Neural progenitor cell (in vitro differentiated cells): ENCODE measurements at regions not wholly inside any gene's neighbourhood (a gene's known extent, or its start where the extent isn't known, plus 50 kb on each side); places are given as distances from the start of the nearest gene placed in this dataset.
A peak's percentile ranks its signal among the peaks of the same experiment; 100 is the strongest.

Source experiments
- DNase-seq: peaks from one replicate; pipeline ENCODE4 v3.0.0-alpha.2; 2016; ENCODE audit warnings: low spot score
- H2AFZ ChIP-seq: fragments of 200-600 bp; sonication (generic); replicated peaks from 2 replicates; pipeline ENCODE4 v1.6.1; 2016; ENCODE audit warnings: antibody characterized with exemption
- H3F3A ChIP-seq: fragments of 200-600 bp; sonication (generic); 2 replicates; pipeline ENCODE4 v1.6.1; 2016; ENCODE audit warnings: antibody characterized with exemption, low read depth
- H3K27ac ChIP-seq: fragments of 200-600 bp; sonication (generic); 2 replicates; pipeline ENCODE4 v1.5.1; 2016; ENCODE audit warnings: mild to moderate bottlenecking
- H3K27me3 ChIP-seq: fragments of 200-600 bp; sonication (generic); 2 replicates; pipeline ENCODE4 v1.6.1; 2016; ENCODE audit warnings: mild to moderate bottlenecking, moderate library complexity
- H3K36me3 ChIP-seq: fragments of 200-600 bp; sonication (generic); 2 replicates; pipeline ENCODE4 v1.5.1; 2016
- H3K4me1 ChIP-seq: fragments of 200-600 bp; sonication (generic); 2 replicates; pipeline ENCODE4 v1.6.1; 2016; ENCODE audit warnings: mixed run types
- H3K4me2 ChIP-seq: fragments of 200-600 bp; sonication (generic); 2 replicates; pipeline ENCODE4 v1.6.1; 2016
- H3K4me3 ChIP-seq: fragments of 200-600 bp; sonication (generic); 2 replicates; pipeline ENCODE4 v1.5.1; 2016
- H3K79me2 ChIP-seq: fragments of 200-600 bp; sonication (generic); 2 replicates; pipeline ENCODE4 v1.6.1; 2016; ENCODE audit warnings: low read depth
- H3K9ac ChIP-seq: fragments of 200-600 bp; sonication (generic); 2 replicates; pipeline ENCODE4 v1.6.1; 2016
- H3K9me3 ChIP-seq: fragments of 200-600 bp; sonication (generic); 2 replicates; pipeline ENCODE4 v1.5.1; 2016; ENCODE audit warnings: low read depth
- H4K20me1 ChIP-seq: fragments of 200-600 bp; sonication (generic); 2 replicates; pipeline ENCODE4 v1.6.1; 2016; ENCODE audit warnings: low read depth
- H3K27ac Mint-ChIP-seq: 3 replicates; pipeline ENCODE4 v1.8.0; 2021; ENCODE audit warnings: mixed read lengths
- H3K27me3 Mint-ChIP-seq: 2 replicates; pipeline ENCODE4 v1.8.0; 2022; ENCODE audit warnings: low read depth, mild to moderate bottlenecking, inconsistent platforms, moderate library complexity, mixed read lengths; ENCODE audit not compliant: insufficient read depth
- H3K36me3 Mint-ChIP-seq: 3 replicates; pipeline ENCODE4 v1.8.0; 2021; ENCODE audit warnings: mixed read lengths
- H3K4me1 Mint-ChIP-seq: 3 replicates; pipeline ENCODE4 v1.8.0; 2021; ENCODE audit warnings: mixed read lengths
- H3K4me3 Mint-ChIP-seq: 3 replicates; pipeline ENCODE4 v1.8.0; 2021; ENCODE audit warnings: mild to moderate bottlenecking, moderate library complexity, mixed read lengths
- H3K9me3 Mint-ChIP-seq: 3 replicates; pipeline ENCODE4 v1.8.0; 2020; ENCODE audit warnings: mixed read lengths
- EZH2 ChIP-seq: fragments of 200-600 bp; sonication (generic); IDR thresholded peaks from 2 replicates; pipeline ENCODE4 v1.6.1; 2017; ENCODE audit warnings: antibody characterized with exemption, mild to moderate bottlenecking, moderate library complexity
- EZH2phosphoT487 ChIP-seq: fragments of 200-600 bp; sonication (generic); IDR thresholded peaks from 2 replicates; pipeline ENCODE4 v1.6.1; 2017; ENCODE audit warnings: antibody characterized with exemption
- TF ChIP-seq, protein P1 (sequence below): fragments of 200-600 bp; sonication (generic); IDR thresholded peaks from 2 replicates; pipeline ENCODE4 v1.5.1; 2017; ENCODE audit warnings: antibody characterized with exemption, mild to moderate bottlenecking

GRCh38 chr2:15787535-15788454 is 152.6 kb upstream of the MYCN start:
- TF ChIP-seq, protein P1, sequence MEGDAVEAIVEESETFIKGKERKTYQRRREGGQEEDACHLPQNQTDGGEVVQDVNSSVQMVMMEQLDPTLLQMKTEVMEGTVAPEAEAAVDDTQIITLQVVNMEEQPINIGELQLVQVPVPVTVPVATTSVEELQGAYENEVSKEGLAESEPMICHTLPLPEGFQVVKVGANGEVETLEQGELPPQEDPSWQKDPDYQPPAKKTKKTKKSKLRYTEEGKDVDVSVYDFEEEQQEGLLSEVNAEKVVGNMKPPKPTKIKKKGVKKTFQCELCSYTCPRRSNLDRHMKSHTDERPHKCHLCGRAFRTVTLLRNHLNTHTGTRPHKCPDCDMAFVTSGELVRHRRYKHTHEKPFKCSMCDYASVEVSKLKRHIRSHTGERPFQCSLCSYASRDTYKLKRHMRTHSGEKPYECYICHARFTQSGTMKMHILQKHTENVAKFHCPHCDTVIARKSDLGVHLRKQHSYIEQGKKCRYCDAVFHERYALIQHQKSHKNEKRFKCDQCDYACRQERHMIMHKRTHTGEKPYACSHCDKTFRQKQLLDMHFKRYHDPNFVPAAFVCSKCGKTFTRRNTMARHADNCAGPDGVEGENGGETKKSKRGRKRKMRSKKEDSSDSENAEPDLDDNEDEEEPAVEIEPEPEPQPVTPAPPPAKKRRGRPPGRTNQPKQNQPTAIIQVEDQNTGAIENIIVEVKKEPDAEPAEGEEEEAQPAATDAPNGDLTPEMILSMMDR: no peak
- TF ChIP-seq EZH2 (no peak), EZH2phosphoT487 (no peak)
- no peaks in the 10 kb centered on the region for H3K36me3 ChIP-seq
- no peaks in the 10 kb centered on the region for H4K20me1 ChIP-seq
- no peaks in the 10 kb centered on the region for H3F3A ChIP-seq
- DNase-seq: no peak
- no peaks in the 10 kb centered on the region for H3K9me3 ChIP-seq
- H3K4me1 ChIP-seq: peaks cover 8% of the 10 kb centered on the region
- H3K4me2 ChIP-seq: no peak overlapping the region
- peaks cover 3% of the 10 kb centered on the region for H3K9me3 Mint-ChIP-seq
- H2AFZ ChIP-seq: no peak overlapping the region
- no peak overlapping the region for H3K4me3 Mint-ChIP-seq
- no peak overlapping the region for H3K4me3 ChIP-seq
- no peaks in the 10 kb centered on the region for H3K79me2 ChIP-seq
- H3K27me3 Mint-ChIP-seq: peaks cover 21% of the 10 kb centered on the region
- no peak overlapping the region for H3K27ac Mint-ChIP-seq
- no peaks in the 10 kb centered on the region for H3K36me3 Mint-ChIP-seq
- no peak overlapping the region for H3K9ac ChIP-seq
- peaks cover 18% of the 10 kb centered on the region for H3K4me1 Mint-ChIP-seq
- no peaks in the 10 kb centered on the region for H3K27me3 ChIP-seq
- H3K27ac ChIP-seq: no peak overlapping the region

GRCh38 chr2:15788455-15788829 is 151.9 kb upstream of the MYCN start:
- Mint-ChIP-seq H3K27ac (no peak overlapping the region), H3K4me3 (no peak overlapping the region), H3K4me1 (peaks cover 22% of the 10 kb centered on the region), H3K36me3 (no peaks in the 10 kb centered on the region), H3K9me3 (peaks cover 3% of the 10 kb centered on the region), H3K27me3 (peaks cover 22% of the 10 kb centered on the region)
- Histone ChIP-seq H3K4me1 (peaks cover 8% of the 10 kb centered on the region), H3K9ac (no peak overlapping the region), H4K20me1 (no peaks in the 10 kb centered on the region), H3K4me3 (no peak overlapping the region), H3K4me2 (no peak overlapping the region), H3K27me3 (no peaks in the 10 kb centered on the region), H3K27ac (no peak overlapping the region), H3K79me2 (no peaks in the 10 kb centered on the region), H3K9me3 (no peaks in the 10 kb centered on the region), H3F3A (no peaks in the 10 kb centered on the region), H2AFZ (no peak overlapping the region), H3K36me3 (no peaks in the 10 kb centered on the region)
- TF ChIP-seq, protein P1: no peak
- TF ChIP-seq EZH2phosphoT487: no peak
- TF ChIP-seq EZH2: no peak
- peak; percentile 55 for DNase-seq

DNA sequence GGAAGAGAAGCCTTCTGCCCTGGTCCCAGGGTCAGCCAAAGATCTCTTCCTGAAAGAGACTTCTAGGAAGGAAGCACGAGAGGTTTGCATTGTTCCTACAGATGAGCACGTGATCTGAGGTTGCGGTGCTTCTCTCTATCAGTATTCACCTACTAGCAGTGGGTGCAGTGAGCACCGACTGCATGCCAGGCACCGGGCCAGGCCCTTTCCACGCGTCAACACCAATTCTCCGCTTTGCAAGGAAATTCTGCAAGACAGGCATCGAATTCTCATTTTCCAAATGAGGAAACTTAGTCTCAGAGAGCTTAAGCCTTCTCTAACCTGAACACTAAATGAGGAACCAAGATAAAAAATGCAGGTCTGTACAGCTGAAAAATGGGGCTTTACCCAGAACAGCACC is 151.5 kb upstream of the MYCN start:
- no peak overlapping the region for H3K27ac ChIP-seq
- H2AFZ ChIP-seq: no peak overlapping the region
- H3F3A ChIP-seq: no peaks in the 10 kb centered on the region
- DNase-seq: no peak
- no peak overlapping the region for H3K4me2 ChIP-seq
- peaks cover 8% of the 10 kb centered on the region for H3K4me1 ChIP-seq
- H4K20me1 ChIP-seq: no peaks in the 10 kb centered on the region
- no peak overlapping the region for H3K4me3 ChIP-seq
- peaks cover 25% of the 10 kb centered on the region for H3K27me3 Mint-ChIP-seq
- TF ChIP-seq EZH2: no peak
- no peaks in the 10 kb centered on the region for H3K27me3 ChIP-seq
- H3K36me3 ChIP-seq: no peaks in the 10 kb centered on the region
- H3K79me2 ChIP-seq: no peaks in the 10 kb centered on the region
- no peak overlapping the region for H3K9ac ChIP-seq
- H3K36me3 Mint-ChIP-seq: no peaks in the 10 kb centered on the region
- H3K4me3 Mint-ChIP-seq: no peak overlapping the region
- peaks cover 22% of the 10 kb centered on the region for H3K4me1 Mint-ChIP-seq
- peaks cover 3% of the 10 kb centered on the region for H3K9me3 Mint-ChIP-seq
- peak overlapping the region; percentile 38 for H3K27ac Mint-ChIP-seq
- no peaks in the 10 kb centered on the region for H3K9me3 ChIP-seq
